GM21447 (cell line): ENCODE measurements at regions not wholly inside any gene's neighbourhood (a gene's known extent, or its start where the extent isn't known, plus 50 kb on each side); places are given as distances from the start of the nearest gene placed in this dataset.

Source experiments
- ATAC-seq: cut with Tn5 transposase; IDR thresholded peaks from one replicate; pipeline ENCODE4 v1.9.1; 2021; ENCODE audit not compliant: unreplicated experiment

GRCh38 chr5:161134956-161135355, 282.9 kb upstream of the ATP10B start:
- no peak for ATAC-seq

DNA sequence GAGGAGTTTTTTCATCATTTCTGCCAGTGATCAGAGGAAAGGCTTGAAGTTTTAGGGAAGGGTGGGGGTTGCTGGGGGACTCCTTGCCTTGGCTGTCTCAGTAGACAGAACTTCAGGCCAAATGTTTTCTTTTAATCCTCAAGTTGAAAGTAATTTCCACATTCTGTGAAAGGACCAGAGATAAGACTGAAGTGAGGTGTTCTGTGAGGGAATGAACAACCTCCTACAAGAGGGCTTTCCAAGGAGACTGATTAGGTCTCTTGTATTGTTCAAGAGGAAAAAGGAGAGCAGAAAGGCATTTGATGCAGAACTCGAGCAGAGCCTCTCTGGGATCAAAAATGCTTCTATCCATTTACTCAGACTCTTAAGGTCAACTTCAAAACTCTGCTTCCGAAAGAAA, 282.1 kb upstream of the ATP10B start:
- ATAC-seq, result no peak

- ATAC-seq, result no peak
Observed at GRCh38 chr5:161115941-161116340, 263.9 kb upstream of the ATP10B start.

DNA sequence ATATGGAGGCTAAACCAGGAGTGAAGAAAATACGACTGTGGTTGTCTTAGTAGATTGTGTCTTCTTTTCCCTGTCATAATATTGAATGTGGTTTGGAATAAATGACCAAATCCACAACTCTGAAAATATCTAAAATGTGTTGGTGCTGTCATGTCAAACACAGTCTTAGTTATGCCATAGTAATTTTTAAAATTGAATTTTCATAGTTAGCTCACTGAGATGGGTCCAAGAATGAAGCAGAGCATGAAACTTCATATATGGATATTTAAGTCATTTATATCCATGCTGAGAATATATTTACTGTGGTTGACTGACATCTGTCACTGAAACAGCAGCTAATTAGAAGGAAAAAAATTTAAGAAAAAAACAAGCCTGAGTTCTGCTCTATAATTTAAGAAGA, 260.4 kb upstream of the ATP10B start:
- ATAC-seq, result no peak

- ATAC-seq, result no peak
Observed at GRCh38 chr5:161105525-161105924, 253.5 kb upstream of the ATP10B start.

DNA sequence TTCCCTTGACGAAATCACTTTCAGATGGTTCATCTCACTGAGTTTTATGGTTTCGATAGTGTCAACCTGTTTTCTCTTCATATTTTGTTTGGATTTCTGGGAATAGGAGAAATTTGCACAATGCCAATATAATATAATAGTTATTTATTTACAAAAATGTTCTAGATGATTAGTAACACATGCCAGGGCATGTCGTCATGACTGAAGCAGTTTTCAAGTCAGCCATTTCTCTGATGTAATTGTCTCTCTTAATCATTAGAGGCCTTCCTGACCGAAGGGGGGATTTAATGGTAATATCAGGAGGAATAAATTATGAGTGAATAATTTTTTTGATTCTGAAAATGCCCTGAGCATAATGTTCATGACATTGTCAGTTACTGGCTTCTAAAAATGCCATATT, 246.5 kb upstream of the ATP10B start:
- ATAC-seq, result no peak

- no peak for ATAC-seq
Observed at GRCh38 chr5:161096581-161096980, 244.6 kb upstream of the ATP10B start.

DNA sequence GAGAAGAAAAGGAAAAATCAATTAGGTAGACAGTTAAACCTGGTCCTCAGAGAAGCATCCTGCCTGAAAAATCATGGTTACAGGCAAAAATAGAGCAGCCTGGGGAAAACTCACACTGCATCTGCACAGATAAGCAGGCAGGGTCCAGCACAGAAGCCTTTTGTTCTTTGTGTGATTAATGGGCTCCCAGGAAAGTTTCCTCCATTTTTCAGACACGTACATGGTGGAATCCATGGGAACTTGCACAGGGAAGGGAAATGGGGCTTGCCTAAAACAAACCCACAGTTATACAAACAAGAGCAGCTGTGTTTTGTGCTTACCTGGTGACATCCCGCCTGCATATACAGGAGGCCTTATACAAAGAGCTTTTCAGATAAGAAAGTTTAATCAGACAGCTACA, 243.9 kb upstream of the ATP10B start:
- no peak for ATAC-seq

- no peak for ATAC-seq
Observed at GRCh38 chr5:161094411-161094810, 242.4 kb upstream of the ATP10B start.

DNA sequence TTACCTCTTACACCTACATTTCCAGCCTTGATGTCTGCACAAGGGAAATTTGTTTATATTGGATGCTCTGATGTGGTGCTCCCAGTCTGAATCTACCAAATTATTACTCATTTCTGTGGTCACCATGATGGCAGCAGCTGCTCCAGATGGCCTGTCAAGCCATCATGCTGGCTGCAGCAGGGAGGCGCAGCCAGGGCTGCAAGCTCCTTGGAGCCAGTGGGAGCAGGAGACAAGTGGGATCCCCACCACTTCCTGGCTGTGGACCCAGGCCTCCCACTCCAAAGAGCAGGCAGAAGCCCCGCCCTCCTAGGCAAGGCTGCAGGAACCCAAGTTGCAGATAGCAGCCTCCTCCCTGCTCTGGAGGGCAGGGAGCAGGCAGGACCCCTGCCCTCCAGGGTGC, 241.1 kb upstream of the ATP10B start:
- no peak for ATAC-seq

DNA sequence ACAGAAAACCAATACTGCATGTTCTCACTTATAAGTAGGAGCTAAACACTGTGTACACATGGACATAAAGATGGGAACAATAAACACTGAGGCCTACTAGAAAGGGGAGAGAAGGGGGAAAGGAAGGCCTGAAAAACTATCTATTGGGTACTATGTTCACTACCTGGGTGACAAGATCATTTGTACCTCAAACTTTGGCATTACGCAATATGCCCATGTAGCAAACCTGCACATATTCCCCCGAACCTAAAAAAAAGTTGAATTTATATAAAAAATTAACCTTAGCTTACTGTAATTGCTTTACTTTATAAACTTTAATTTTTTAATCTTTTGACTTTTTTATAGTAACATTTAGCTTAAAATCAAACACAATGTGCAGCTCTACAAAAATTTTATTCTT, 237.6 kb upstream of the ATP10B start:
- ATAC-seq, result no peak

- no peak for ATAC-seq
Observed at GRCh38 chr5:161086461-161086860, 234.4 kb upstream of the ATP10B start.

GRCh38 chr5:161085056-161085455, 233.0 kb upstream of the ATP10B start:
- no peak for ATAC-seq

DNA sequence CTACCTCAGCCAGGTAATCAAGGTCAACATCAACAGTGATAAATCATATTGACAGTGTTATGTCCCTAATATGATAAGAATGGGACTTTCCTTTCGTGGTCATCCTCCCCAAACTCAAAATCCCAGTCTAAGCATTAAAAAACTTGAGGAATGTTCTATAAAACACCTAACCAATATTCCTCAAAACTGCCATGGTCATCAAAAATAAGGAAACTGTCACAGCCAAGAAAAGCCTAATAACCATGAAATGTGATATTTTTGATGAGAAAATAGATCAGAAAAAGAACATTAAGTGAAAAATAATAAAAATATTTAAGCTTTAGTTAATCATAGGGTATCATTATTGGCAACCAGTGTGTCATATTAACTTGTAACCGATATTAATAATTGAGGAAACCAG, 232.1 kb upstream of the ATP10B start:
- no peak for ATAC-seq

GRCh38 chr5:161078793-161079192, 226.8 kb upstream of the ATP10B start:
- ATAC-seq, result no peak

DNA sequence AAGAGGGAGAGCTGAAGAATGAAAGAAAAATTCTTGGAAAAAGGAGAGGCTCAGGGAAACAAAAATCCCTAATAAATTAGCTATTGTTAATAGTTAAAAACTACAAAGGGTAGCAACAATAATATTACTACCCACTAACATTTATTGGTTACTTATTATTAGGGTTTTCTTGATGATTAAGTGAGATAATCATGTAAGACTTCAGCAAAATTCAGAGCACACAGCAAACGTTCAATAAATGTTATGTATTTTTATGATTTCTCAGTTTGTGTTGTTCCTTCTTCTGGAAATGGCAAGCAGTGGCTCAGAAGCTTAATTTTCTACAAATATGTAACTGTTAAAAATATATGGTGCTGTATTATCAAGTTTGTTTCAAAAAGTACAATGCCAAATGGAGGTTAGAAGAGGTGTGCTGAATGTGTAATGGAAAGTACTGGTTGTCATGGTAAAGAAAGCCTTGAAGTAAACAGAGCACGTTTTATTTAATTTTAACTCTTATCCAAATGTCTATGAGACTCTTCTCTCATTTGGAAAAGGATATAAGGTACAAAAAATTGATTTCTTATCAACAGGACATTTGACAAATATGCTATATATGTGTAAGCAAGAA, 226.0 kb upstream of the ATP10B start:
- no peak for ATAC-seq

GRCh38 chr5:161077496-161077895, 225.5 kb upstream of the ATP10B start:
- ATAC-seq, result no peak

GRCh38 chr5:161064781-161065180, 212.8 kb upstream of the ATP10B start:
- no peak for ATAC-seq

DNA sequence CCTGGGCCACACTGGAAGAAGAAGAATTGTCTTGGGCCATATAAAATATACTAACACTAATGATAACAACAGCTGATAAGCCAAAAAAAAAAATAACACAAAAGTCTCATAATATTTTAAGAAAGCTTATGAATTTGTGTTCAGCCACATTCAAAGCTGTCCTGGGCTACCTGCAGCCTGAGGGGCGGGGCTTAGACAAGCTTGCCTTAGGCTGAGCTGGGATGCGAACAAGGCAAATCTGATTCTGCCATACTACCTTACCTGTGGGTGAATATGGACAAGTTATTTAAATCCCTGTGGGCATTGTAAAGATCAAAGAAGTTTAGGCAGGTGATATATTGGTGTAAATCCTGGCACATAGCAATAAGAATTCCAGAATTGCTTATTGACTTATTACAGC, 212.3 kb upstream of the ATP10B start:
- no peak for ATAC-seq

- ATAC-seq, result no peak
Observed at GRCh38 chr5:161058781-161059180, 206.8 kb upstream of the ATP10B start.

GRCh38 chr5:161051920-161052500, 200.0 kb upstream of the ATP10B start:
- no peak for ATAC-seq

GRCh38 chr5:161047024-161047423, 195.0 kb upstream of the ATP10B start:
- ATAC-seq, result no peak

DNA sequence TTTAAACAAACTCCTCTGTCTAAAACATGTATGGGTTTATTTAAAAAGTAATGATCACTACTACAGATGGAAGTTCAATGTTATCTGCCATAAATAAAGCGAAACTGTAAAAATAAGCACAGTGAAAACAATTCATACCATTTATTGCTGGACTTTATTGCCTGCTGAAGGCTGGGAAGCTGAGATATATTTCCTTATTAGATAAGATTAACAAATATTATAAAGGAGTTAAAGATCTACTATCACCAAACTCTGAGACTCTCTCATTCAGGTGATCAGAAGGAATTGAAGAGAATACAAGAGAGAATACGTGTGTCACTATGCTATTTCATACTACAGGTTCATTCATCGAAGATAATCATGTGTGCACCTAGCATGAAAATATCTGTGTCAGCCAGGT, 190.9 kb upstream of the ATP10B start:
- no peak for ATAC-seq
